HCT116 (cell line): ENCODE measurements at regions not wholly inside any gene's neighbourhood (a gene's known extent, or its start where the extent isn't known, plus 50 kb on each side); places are given as distances from the start of the nearest gene placed in this dataset.

Source experiments
- ATAC-seq: fragments of 200-7000 bp; cut with Tn5 transposase; 2 replicates; pipeline ENCODE4 v1.9.1; 2020; ENCODE audit warnings: mild to moderate bottlenecking, moderate library complexity
- BruUV-seq: library from RNA; stranded (reverse); fragments of 400-500 nt; replicated peaks from 2 replicates; lab custom pipeline; 2021; lab: Mats Ljungman, UMichigan
- CTCF ChIA-PET: fragments of 300-600 bp; sonication (Branson Sonifier 250); formaldehyde crosslinking; loops from one replicate; lab custom pipeline; 2021; ENCODE audit warnings: antibody characterized with exemption; lab: Charles Lee
- POLR2A ChIA-PET: fragments of 300-600, 350-600 bp; sonication (Branson Sonifier 250); formaldehyde crosslinking; loops from one replicate; lab custom pipeline; 2021; ENCODE audit warnings: antibody characterized with exemption; lab: Charles Lee
- RAD21 ChIA-PET, 2 experiments: fragments of 300-600 bp; sonication (Branson Sonifier 250); formaldehyde crosslinking; loops; one replicate each; lab custom pipeline; 2023; ENCODE audit warnings: low total read pairs in 2 of 2; ENCODE audit not compliant: uncharacterized antibody in 2 of 2, unreplicated experiment in 2 of 2, low non-redundant PET in 1 of 2; lab: Charles Lee
- DNase-seq: peaks from one replicate; pipeline ENCODE4 v3.0.0-alpha.2; 2010; ENCODE audit warnings: low read depth, low spot score
- H2AFZ ChIP-seq: fragments of 200-600 bp; shearing (Covaris generic), sonication (generic); 2 replicates; pipeline ENCODE4 v1.6.1; 2017; ENCODE audit warnings: low read depth, mixed run types, mixed read lengths, antibody characterized with exemption, low read length; ENCODE audit not compliant: poor library complexity, severe bottlenecking
- H3K27ac ChIP-seq: 2 replicates; pipeline ENCODE4 v1.5.1; 2012; ENCODE audit warnings: low read depth, low read length
- H3K27me3 ChIP-seq: fragments of 200-600 bp; sonication (generic); 2 replicates; pipeline ENCODE4 v1.6.1; 2016; ENCODE audit warnings: mixed run types, low read length, mixed read lengths; ENCODE audit not compliant: insufficient read depth
- H3K36me3 ChIP-seq, 2 experiments: fragments of 200-500 bp in 1 of 2; fragments of 200-600 bp in 1 of 2; sonication (Bioruptor generic) in 1 of 2; sonication (generic) in 1 of 2; 2 replicates each; pipeline versions ENCODE4 v1.5.1 to v1.6.1; 2014 to 2016; ENCODE audit warnings: low read length in 2 of 2, inconsistent platforms in 1 of 2, mixed read lengths in 1 of 2, mixed run types in 1 of 2; ENCODE audit not compliant: insufficient read depth in 2 of 2, control insufficient read depth in 1 of 2
- H3K4me1 ChIP-seq, 2 experiments: fragments of 200-600 bp in 1 of 2; sonication (generic) in 1 of 2; 2 replicates each; pipeline versions ENCODE4 v1.5.1 to v1.6.1; 2012 to 2017; ENCODE audit warnings: low read length in 2 of 2, inconsistent platforms in 1 of 2, mild to moderate bottlenecking in 1 of 2, mixed read lengths in 1 of 2, mixed run types in 1 of 2, moderate library complexity in 1 of 2; ENCODE audit not compliant: insufficient read depth in 2 of 2, control insufficient read depth in 1 of 2
- H3K4me2 ChIP-seq: fragments of 200-600 bp; sonication (generic); 2 replicates; pipeline ENCODE4 v1.6.1; 2017; ENCODE audit warnings: mixed run types, low read length, mixed read lengths
- H3K4me3 ChIP-seq, 2 experiments: fragments of 200-600 bp in 1 of 2; sonication (generic) in 1 of 2; replicated peaks in 1 of 2; 2 replicates each; pipeline ENCODE4 v1.5.1; 2011 to 2016; ENCODE audit warnings: low read length in 2 of 2, control low read depth in 1 of 2, low read depth in 1 of 2, mild to moderate bottlenecking in 1 of 2, mixed read lengths in 1 of 2, mixed run types in 1 of 2
- H3K79me2 ChIP-seq: fragments of 200-600 bp; sonication (generic); 2 replicates; pipeline ENCODE4 v1.6.1; 2017; ENCODE audit warnings: mild to moderate bottlenecking, mixed run types, low read length, moderate library complexity, mixed read lengths; ENCODE audit not compliant: insufficient read depth
- H3K9ac ChIP-seq: fragments of 200-600 bp; sonication (generic); 2 replicates; pipeline ENCODE4 v1.6.1; 2016; ENCODE audit warnings: low read length, mixed read lengths
- H3K9me2 ChIP-seq: fragments of 200-600 bp; sonication (generic), shearing (Covaris generic); 2 replicates; pipeline ENCODE4 v1.6.1; 2017; ENCODE audit warnings: mixed run types, mild to moderate bottlenecking, moderate library complexity; ENCODE audit not compliant: insufficient read depth
- H3K9me3 ChIP-seq, 2 experiments: fragments of 200-500 bp in 1 of 2; fragments of 200-600 bp in 1 of 2; sonication (Bioruptor generic) in 1 of 2; sonication (generic) in 1 of 2; 2 replicates each; pipeline ENCODE4 v1.6.1; 2014 to 2017; ENCODE audit warnings: low read length in 2 of 2, mixed read lengths in 2 of 2, inconsistent platforms in 1 of 2, low read depth in 1 of 2, mild to moderate bottlenecking in 1 of 2, mixed run types in 1 of 2, moderate library complexity in 1 of 2; ENCODE audit not compliant: control insufficient read depth in 1 of 2, insufficient read depth in 1 of 2
- H4K20me1 ChIP-seq: fragments of 200-600 bp; sonication (generic), shearing (Covaris generic); 2 replicates; pipeline ENCODE4 v1.6.1; 2017; ENCODE audit warnings: mixed run types, mild to moderate bottlenecking, moderate library complexity; ENCODE audit not compliant: insufficient read depth
- CEBPB ChIP-seq: IDR thresholded peaks from 2 replicates; pipeline ENCODE4 v1.6.1; 2012; ENCODE audit warnings: low read depth
- EGR1 ChIP-seq: IDR thresholded peaks from 2 replicates; pipeline ENCODE4 v1.6.1; 2012; ENCODE audit warnings: low read depth
- EZH2 ChIP-seq: fragments of 200-600 bp; sonication (generic); IDR thresholded peaks from 2 replicates; pipeline ENCODE4 v1.6.1; 2017; ENCODE audit warnings: antibody characterized with exemption, mixed run types
- FOSL1 ChIP-seq: IDR thresholded peaks from 2 replicates; pipeline ENCODE4 v1.6.1; 2012; ENCODE audit warnings: low read depth
- JUND ChIP-seq: IDR thresholded peaks from 2 replicates; pipeline ENCODE4 v1.6.1; 2012
- POLR2AphosphoS5 ChIP-seq: IDR thresholded peaks from 2 replicates; pipeline ENCODE4 v1.6.1; 2011; ENCODE audit warnings: mild to moderate bottlenecking, low read depth, low read length, moderate library complexity
- RAD21 ChIP-seq: IDR thresholded peaks from 2 replicates; pipeline ENCODE4 v1.6.1; 2012; ENCODE audit warnings: low read depth, mild to moderate bottlenecking
- SRF ChIP-seq: IDR thresholded peaks from 2 replicates; pipeline ENCODE4 v1.6.1; 2012; ENCODE audit warnings: low read depth
- TCF7L2 ChIP-seq: IDR thresholded peaks from 2 replicates; pipeline ENCODE4 v1.7.0; 2011; ENCODE audit warnings: borderline replicate concordance, inconsistent platforms; ENCODE audit not compliant: insufficient read depth, insufficient read length; ENCODE audit errors: extremely low read depth
- ZFX ChIP-seq: fragments of 450-650 bp; IDR thresholded peaks from 2 replicates; pipeline ENCODE4 v1.6.1; 2017
- intact Hi-C: fragments of 100-400 bp; cut with micrococcal nuclease; formaldehyde crosslinking; loops from 2 replicates; pipeline ENCODE4 v1.10.0; 2022
- TF ChIP-seq, protein P1 (sequence below): IDR thresholded peaks from 2 replicates; pipeline ENCODE4 v1.6.1; 2011; ENCODE audit warnings: mild to moderate bottlenecking, low read length, moderate library complexity; ENCODE audit not compliant: insufficient replicate concordance; ENCODE audit errors: extremely low read depth
- TF ChIP-seq, protein P2 (sequence below), 3 experiments: fragments of 200-600 bp in 1 of 3; sonication (generic) in 1 of 3; IDR thresholded peaks in 2 of 3; conservative IDR thresholded peaks in 1 of 3; 2 replicates each; pipeline ENCODE4 v1.5.1; 2012 to 2017; ENCODE audit warnings: low read depth in 2 of 3, low read length in 2 of 3, antibody characterized with exemption in 1 of 3, borderline replicate concordance in 1 of 3, control low read depth in 1 of 3, mild to moderate bottlenecking in 1 of 3, mixed read lengths in 1 of 3, mixed run types in 1 of 3, moderate library complexity in 1 of 3; ENCODE audit not compliant: insufficient read depth in 1 of 3
- TF ChIP-seq, protein P3 (sequence below): IDR thresholded peaks from 2 replicates; pipeline ENCODE4 v1.6.1; 2012

DNA sequence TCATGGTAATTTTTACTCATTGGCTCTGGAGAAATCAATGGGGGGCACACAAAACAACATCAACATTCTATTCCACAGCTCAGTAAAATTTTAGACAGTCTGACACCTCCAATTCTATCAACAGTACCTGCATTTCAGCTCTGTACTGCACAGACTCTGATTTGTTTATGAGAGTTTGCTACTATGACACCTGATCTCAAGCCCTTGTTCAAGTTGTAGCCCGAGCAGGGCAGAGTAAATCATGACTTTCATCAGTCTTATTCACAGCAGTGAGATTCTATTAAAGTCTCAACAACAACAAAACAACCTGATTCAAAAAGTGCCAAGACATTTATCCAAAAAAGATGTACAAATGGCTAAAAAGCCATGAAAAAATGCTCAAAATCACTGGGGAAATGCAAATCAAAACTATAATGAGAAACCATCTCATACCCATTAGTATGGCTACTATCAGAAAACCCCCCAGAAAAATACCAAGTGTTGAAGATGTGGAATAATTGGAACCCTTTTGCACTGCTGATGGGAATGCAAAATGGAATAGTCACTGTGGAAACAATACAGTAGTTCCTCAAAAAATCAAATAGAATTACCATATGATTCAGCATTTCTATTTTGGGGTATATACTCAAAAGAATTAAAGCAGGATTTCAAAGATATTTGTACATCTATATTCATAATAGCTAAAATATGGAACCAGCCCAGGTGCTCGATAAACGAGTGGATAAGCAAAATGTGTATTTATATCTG, 71.7 kb upstream of the RBMS1 start:
- no peak for TF ChIP-seq JUND
- TF ChIP-seq, protein P1, sequence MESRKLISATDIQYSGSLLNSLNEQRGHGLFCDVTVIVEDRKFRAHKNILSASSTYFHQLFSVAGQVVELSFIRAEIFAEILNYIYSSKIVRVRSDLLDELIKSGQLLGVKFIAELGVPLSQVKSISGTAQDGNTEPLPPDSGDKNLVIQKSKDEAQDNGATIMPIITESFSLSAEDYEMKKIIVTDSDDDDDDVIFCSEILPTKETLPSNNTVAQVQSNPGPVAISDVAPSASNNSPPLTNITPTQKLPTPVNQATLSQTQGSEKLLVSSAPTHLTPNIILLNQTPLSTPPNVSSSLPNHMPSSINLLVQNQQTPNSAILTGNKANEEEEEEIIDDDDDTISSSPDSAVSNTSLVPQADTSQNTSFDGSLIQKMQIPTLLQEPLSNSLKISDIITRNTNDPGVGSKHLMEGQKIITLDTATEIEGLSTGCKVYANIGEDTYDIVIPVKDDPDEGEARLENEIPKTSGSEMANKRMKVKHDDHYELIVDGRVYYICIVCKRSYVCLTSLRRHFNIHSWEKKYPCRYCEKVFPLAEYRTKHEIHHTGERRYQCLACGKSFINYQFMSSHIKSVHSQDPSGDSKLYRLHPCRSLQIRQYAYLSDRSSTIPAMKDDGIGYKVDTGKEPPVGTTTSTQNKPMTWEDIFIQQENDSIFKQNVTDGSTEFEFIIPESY, result no peak
- TF ChIP-seq TCF7L2, result no peak
- no peak for TF ChIP-seq FOSL1
- no peak for TF ChIP-seq RAD21
- TF ChIP-seq, protein P2, sequence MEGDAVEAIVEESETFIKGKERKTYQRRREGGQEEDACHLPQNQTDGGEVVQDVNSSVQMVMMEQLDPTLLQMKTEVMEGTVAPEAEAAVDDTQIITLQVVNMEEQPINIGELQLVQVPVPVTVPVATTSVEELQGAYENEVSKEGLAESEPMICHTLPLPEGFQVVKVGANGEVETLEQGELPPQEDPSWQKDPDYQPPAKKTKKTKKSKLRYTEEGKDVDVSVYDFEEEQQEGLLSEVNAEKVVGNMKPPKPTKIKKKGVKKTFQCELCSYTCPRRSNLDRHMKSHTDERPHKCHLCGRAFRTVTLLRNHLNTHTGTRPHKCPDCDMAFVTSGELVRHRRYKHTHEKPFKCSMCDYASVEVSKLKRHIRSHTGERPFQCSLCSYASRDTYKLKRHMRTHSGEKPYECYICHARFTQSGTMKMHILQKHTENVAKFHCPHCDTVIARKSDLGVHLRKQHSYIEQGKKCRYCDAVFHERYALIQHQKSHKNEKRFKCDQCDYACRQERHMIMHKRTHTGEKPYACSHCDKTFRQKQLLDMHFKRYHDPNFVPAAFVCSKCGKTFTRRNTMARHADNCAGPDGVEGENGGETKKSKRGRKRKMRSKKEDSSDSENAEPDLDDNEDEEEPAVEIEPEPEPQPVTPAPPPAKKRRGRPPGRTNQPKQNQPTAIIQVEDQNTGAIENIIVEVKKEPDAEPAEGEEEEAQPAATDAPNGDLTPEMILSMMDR (IDR thresholded peaks at IDR 0.05 in 2 of 3, conservative IDR thresholded peaks at IDR 0.05 in 1 of 3; ENCODE audit: borderline replicate concordance in 1 of 3, insufficient read depth in 1 of 3, low read depth in 2 of 3, low read length in 2 of 3), result no peak
- no peak for TF ChIP-seq CEBPB
- no peak for TF ChIP-seq EGR1
- no peak for TF ChIP-seq ZFX
- TF ChIP-seq SRF, result no peak
- TF ChIP-seq EZH2, result no peak
- TF ChIP-seq, protein P3, sequence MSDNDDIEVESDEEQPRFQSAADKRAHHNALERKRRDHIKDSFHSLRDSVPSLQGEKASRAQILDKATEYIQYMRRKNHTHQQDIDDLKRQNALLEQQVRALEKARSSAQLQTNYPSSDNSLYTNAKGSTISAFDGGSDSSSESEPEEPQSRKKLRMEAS, result no peak
- no peak for TF ChIP-seq POLR2AphosphoS5
- ChIA-PET CTCF (no interaction called here), RAD21 (no interaction called here), POLR2A (no interaction called here)
- no peaks in the 10 kb centered on the region for H3K36me3 ChIP-seq
- intact Hi-C loops, result no loop called here
- no peak overlapping the region for H3K9ac ChIP-seq
- peaks cover 0 to 5% of the 10 kb centered on the region in 2 experiments; a peak in 1 of 4 replicates for H3K4me1 ChIP-seq
- ATAC-seq, result no peak
- H3K4me3 ChIP-seq, result no peak overlapping the region
- no peaks in the 10 kb centered on the region for H3K9me3 ChIP-seq
- no peaks in the 10 kb centered on the region for H3K9me2 ChIP-seq
- no peaks in the 10 kb centered on the region for H4K20me1 ChIP-seq
- H2AFZ ChIP-seq, result no peak overlapping the region
- no peak overlapping the region for H3K4me2 ChIP-seq
- H3K27me3 ChIP-seq, result no peaks in the 10 kb centered on the region
- H3K27ac ChIP-seq, result no peak overlapping the region
- H3K79me2 ChIP-seq, result no peaks in the 10 kb centered on the region
- no peak for DNase-seq
- no TSS peak for BruUV-seq
